ENCODE measurements at regions not wholly inside any gene's neighbourhood (a gene's known extent, or its start where the extent isn't known, plus 50 kb on each side); places are given as distances from the start of the nearest gene placed in this dataset.
"Not testable (repeated sequence)": the region's sequence is repeated elsewhere in the genome, so short reads cannot be mapped to it uniquely, and the experiment has no call there.

GRCh38 chr5:96189028-96189826, 227.6 kb upstream of the ELL2 start:
- TF ChIP-seq POLR2A (IDR thresholded peaks at IDR 0.05) (no peak), POLR2AphosphoS5 (IDR thresholded peaks at IDR 0.05) (no peak)
- no peaks in the 10 kb centered on the region for H3K36me3 ChIP-seq
- no peaks in the 10 kb centered on the region for H3K27me3 ChIP-seq
- no peak for DNase-seq
- H3K9me3 ChIP-seq, result peaks cover 0 to 4% (median 0%) of the 10 kb centered on the region in 4 donors
- intact Hi-C loops (cut with DNase I), result no loop called here
- H3K27ac ChIP-seq, result no peak overlapping the region
- H3K4me3 ChIP-seq, result no peak overlapping the region
- no peaks in the 10 kb centered on the region for H3K4me1 ChIP-seq
- WGBS, 2 donors, result 95 to 98% methylated on average over 2 of the region's 2 CpGs

GRCh38 chr5:96187309-96188027, 225.8 kb upstream of the ELL2 start:
- H3K27me3 ChIP-seq, result no peaks in the 10 kb centered on the region
- H3K27ac ChIP-seq, result no peak overlapping the region
- H3K4me1 ChIP-seq, result no peaks in the 10 kb centered on the region
- H3K4me3 ChIP-seq, result no peak overlapping the region
- no peak for DNase-seq
- H3K9me3 ChIP-seq, result peaks cover 0 to 4% (median 0%) of the 10 kb centered on the region in 4 donors
- WGBS, 2 donors, result 78 to 81% methylated on average over 5 of the region's 5 CpGs
- H3K36me3 ChIP-seq, result no peaks in the 10 kb centered on the region
- no peak for TF ChIP-seq CTCF (IDR thresholded peaks at IDR 0.05)
- TF ChIP-seq EP300 (IDR thresholded peaks at IDR 0.05), result no peak
- TF ChIP-seq POLR2A (IDR thresholded peaks at IDR 0.05), result no peak
- no peak for TF ChIP-seq POLR2AphosphoS5 (IDR thresholded peaks at IDR 0.05)
- intact Hi-C loops (cut with DNase I), result no loop called here

GRCh38 chr5:96184510-96184909, 222.9 kb upstream of the ELL2 start:
- H3K27ac ChIP-seq; DNase-seq; H3K36me3 ChIP-seq; H3K4me3 ChIP-seq; H3K4me1 ChIP-seq; H3K27me3 ChIP-seq; intact Hi-C loops (cut with DNase I); H3K9me3 ChIP-seq: not testable (repeated sequence)

- H3K4me3 ChIP-seq, result no peak overlapping the region
- WGBS, 2 donors, result 34 to 55% methylated on average over 2 of the region's 2 CpGs
- H3K36me3 ChIP-seq, result no peaks in the 10 kb centered on the region
- TF ChIP-seq POLR2A (IDR thresholded peaks at IDR 0.05), result no peak
- no peak for TF ChIP-seq CTCF (IDR thresholded peaks at IDR 0.05)
- no peak for TF ChIP-seq POLR2AphosphoS5 (IDR thresholded peaks at IDR 0.05)
- TF ChIP-seq EP300 (IDR thresholded peaks at IDR 0.05), result no peak
- no peak for DNase-seq
- intact Hi-C loops (cut with DNase I), result no loop called here
- no peaks in the 10 kb centered on the region for H3K27me3 ChIP-seq
- peaks cover 0 to 4% (median 0%) of the 10 kb centered on the region in 4 donors for H3K9me3 ChIP-seq
- no peak overlapping the region for H3K27ac ChIP-seq
- no peaks in the 10 kb centered on the region for H3K4me1 ChIP-seq
Measured at GRCh38 chr5:96180684-96181435, 219.2 kb upstream of the ELL2 start.

GRCh38 chr5:96177303-96177869, 215.7 kb upstream of the ELL2 start:
- WGBS, 2 donors, result 9 to 47% methylated on average over 5 of the region's 5 CpGs
- Histone ChIP-seq H3K4me1 (peaks cover 0 to 4% (median 0%) of the 10 kb centered on the region in 4 donors), H3K27me3 (no peaks in the 10 kb centered on the region), H3K36me3 (no peaks in the 10 kb centered on the region), H3K27ac (no peak overlapping the region), H3K9me3 (no peaks in the 10 kb centered on the region), H3K4me3 (no peak overlapping the region)
- TF ChIP-seq POLR2A (IDR thresholded peaks at IDR 0.05) (no peak), POLR2AphosphoS5 (IDR thresholded peaks at IDR 0.05) (peak in 1 of 4 donors; percentile 20), EP300 (IDR thresholded peaks at IDR 0.05) (no peak), CTCF (IDR thresholded peaks at IDR 0.05) (no peak)
- no peak for DNase-seq
- intact Hi-C loops (cut with DNase I), result no loop called here

Measured in sigmoid colon (tissue), 6 donors.